ENCODE measurements at regions not wholly inside any gene's neighbourhood (a gene's known extent, or its start where the extent isn't known, plus 50 kb on each side); places are given as distances from the start of the nearest gene placed in this dataset.

DNA sequence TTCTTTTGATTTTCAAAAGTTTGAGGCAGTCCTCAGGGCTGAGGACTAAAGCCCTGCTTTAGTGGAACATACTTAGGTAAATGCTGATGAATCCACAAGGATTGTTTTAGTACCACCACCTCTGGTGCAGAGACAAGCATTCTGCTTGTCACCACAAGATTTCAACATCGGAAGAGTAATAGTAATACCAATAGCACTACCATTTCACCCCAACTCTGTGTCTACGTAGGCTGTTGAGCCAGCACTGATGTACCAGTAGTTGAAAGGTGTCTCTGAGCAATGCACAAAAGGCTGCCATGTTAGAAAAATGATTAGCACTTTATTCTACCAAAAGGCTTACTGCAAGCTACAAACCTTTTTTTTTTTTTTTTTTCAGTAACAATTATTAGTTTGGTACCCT, 213.2 kb upstream of the SLC24A2 start:
- H4K20me1 ChIP-seq (replicated peaks; ENCODE audit: control insufficient read depth, extremely low read depth, insufficient read depth, low read length): no peaks in the 10 kb centered on the region
- H3K4me3 ChIP-seq (replicated peaks in 1 of 3; ENCODE audit: insufficient read depth in 1 of 3, low read depth in 1 of 3, low read length in 3 of 3): no peak overlapping the region
- CTCF ChIA-PET: interaction anchor here (1.3 kb wide), 1 partner anchor 77 kb away, joined by 3 read pairs; no protein-coding TSS in a partner anchor
- no peak overlapping the region for H2AFZ ChIP-seq (ENCODE audit: low read depth, low read length)
- dilution Hi-C loops (cut with MboI; ENCODE audit: extremely low pct_ligation_motif_present, low sequenced_read_pairs) (no loop called here), intact Hi-C loops (cut with micrococcal nuclease) (no loop called here)
- H3K9ac ChIP-seq (replicated peaks; ENCODE audit: extremely low read depth, insufficient read depth, low read length): no peak overlapping the region
- no peaks in the 10 kb centered on the region for H3K79me2 ChIP-seq (ENCODE audit: control insufficient read depth, insufficient read depth, low read length)
- BruUV-seq (replicated peaks): no TSS peak
- no peak for FAIRE-seq
- DNase-seq (ENCODE audit: low read depth, low spot score): no peak
- no peak overlapping the region for H3K27ac ChIP-seq (ENCODE audit: insufficient read depth, low read depth, low read length)
- no peak for TF ChIP-seq FOS (IDR thresholded peaks at IDR 0.05; ENCODE audit: borderline replicate concordance, insufficient read depth, low read length)
- TF ChIP-seq MAX (IDR thresholded peaks at IDR 0.05; ENCODE audit: insufficient read depth, insufficient read length): no peak
- TF ChIP-seq POLR2A (IDR thresholded peaks at IDR 0.05; ENCODE audit: low read depth, low read length): no peak
- no peak for TF ChIP-seq EZH2 (IDR thresholded peaks at IDR 0.05; ENCODE audit: borderline replicate concordance, low read depth, low read length, severe bottlenecking)
- no peak for TF ChIP-seq GATA2 (IDR thresholded peaks at IDR 0.05; ENCODE audit: insufficient read depth, insufficient read length, low read depth, low read length)
- TF ChIP-seq CTCF (IDR thresholded peaks at IDR 0.05; ENCODE audit: extremely low read depth in 1 of 2, insufficient read depth in 1 of 2, low read depth in 1 of 2, low read length in 2 of 2): no peak
- TF ChIP-seq POLR2AphosphoS5 (IDR thresholded peaks at IDR 0.05; ENCODE audit: insufficient read depth, low read depth, low read length): no peak
- no peak for TF ChIP-seq MYC (IDR thresholded peaks at IDR 0.05; ENCODE audit: low read depth, low read length)
- TF ChIP-seq JUN (IDR thresholded peaks at IDR 0.05; ENCODE audit: borderline replicate concordance, insufficient read depth, insufficient read length, low read depth): no peak
- H3K36me3 ChIP-seq (ENCODE audit: control insufficient read depth in 2 of 2, extremely low read depth in 1 of 2, insufficient read depth in 2 of 2, low read length in 2 of 2): no peaks in the 10 kb centered on the region
- no peaks in the 10 kb centered on the region for H3K9me3 ChIP-seq (replicated peaks; ENCODE audit: control insufficient read depth, insufficient read depth, low read length)
- H3K4me2 ChIP-seq (ENCODE audit: insufficient read depth, low read length): no peak overlapping the region
- no peaks in the 10 kb centered on the region for H3K27me3 ChIP-seq (ENCODE audit: control insufficient read depth in 2 of 2, insufficient read depth in 2 of 2, low read length in 2 of 2)
- POLR2A ChIA-PET: no interaction called here
- peaks cover 30% of the 10 kb centered on the region for H3K4me1 ChIP-seq (ENCODE audit: control insufficient read depth, extremely low read depth, insufficient read depth, low read length)
- H3K9me1 ChIP-seq (replicated peaks; ENCODE audit: control insufficient read depth, extremely low read depth, insufficient read depth, low read length): no peaks in the 10 kb centered on the region

Data from endothelial cell of umbilical vein (primary cell).